ENCODE measurements at regions not wholly inside any gene's neighbourhood (a gene's known extent, or its start where the extent isn't known, plus 50 kb on each side); places are given as distances from the start of the nearest gene placed in this dataset.
A peak's percentile ranks its signal among the peaks of the same experiment; 100 is the strongest.

DNA sequence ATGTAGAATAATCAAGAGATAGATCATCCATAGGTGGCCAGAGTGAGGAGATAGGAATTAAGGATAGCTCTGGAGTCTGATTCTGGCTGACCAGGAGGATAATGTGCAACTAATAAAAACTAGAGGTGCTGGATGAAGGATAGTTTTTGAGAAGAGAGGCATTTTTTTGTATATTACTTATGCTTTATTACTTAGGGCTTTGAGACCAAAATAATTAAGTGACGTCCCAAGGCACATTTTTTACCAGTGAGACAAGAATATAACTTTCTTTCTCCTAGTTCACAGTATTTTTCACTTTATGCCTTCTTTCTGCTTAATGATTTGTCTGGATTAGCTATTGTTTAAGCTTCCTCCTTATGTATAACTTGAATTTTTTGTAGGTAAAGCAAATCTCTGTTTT is 756.6 kb downstream of the TSN start:
- no peak for DNase-seq

DNA sequence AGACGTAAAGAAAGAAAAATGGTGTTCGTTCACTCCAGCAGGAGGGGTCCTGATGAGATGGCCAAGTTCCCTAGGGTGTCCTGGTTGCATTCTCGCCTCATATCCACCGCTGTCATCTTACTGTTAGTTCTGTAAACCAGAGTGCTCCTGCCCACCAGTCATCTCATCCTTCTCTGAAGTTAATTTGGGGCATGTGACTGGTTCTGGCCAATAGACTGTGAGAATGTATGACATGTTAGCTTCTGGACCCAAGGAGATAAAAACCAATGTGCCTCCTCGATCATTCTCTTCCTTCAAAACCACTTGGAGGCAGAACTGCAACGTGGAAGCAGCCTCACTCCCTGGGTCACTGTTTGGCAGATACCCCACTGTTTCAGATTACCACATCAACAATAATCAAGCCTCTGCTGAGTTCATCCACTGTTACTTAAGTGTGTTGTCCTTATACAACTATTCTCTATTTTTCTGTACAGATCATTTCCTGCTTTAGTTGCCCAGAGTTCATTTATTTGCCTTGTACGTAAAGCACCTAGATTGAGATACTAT is 759.1 kb downstream of the TSN start:
- DNase-seq = no peak

DNA sequence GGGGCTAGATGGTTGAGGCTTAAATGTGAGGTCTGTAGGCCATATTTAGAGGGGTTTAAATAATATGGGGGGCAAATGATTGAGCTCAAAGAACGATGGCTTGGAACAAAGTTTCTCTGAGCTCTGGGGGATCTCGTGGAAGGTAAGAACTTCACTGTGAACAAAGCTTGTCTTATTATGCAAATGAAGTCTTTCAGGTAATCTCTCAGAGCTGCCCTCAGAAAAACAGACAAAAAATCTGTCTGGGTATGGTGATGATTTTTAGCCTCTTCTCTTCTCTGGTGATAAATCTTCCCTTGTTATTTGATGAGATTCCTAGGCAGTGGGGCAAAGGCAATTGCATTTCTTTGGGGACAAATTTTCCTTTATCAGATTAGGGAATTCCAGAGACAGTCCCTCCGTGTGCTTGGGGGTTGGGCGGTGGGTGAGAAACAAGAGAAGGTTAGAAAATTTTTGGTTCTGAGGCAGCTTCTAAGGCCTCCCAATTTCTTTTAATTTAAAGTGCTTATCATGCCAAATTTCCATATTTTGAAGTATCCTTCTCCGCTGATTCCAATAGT is 760.4 kb downstream of the TSN start:
- DNase-seq = no peak

DNA sequence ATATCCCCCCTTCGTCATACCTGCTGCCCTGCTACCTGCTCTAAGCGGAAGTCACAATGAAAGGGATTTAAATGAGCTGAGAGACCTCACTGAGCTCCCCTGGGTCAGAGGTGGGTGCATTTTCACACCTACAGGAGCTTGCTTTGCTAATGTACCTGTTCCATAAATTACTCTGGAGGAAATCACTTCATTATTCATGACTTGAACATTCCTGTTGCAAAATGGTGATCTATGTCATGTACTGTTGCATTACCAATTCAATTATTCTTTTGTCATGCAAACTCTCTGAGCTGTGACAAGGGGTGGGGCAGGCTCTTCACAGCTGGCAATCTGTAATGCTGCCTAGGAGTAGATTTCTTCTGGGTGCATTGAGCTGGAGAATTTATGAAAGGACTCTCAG is 761.3 kb downstream of the TSN start:
- DNase-seq = no peak

DNA sequence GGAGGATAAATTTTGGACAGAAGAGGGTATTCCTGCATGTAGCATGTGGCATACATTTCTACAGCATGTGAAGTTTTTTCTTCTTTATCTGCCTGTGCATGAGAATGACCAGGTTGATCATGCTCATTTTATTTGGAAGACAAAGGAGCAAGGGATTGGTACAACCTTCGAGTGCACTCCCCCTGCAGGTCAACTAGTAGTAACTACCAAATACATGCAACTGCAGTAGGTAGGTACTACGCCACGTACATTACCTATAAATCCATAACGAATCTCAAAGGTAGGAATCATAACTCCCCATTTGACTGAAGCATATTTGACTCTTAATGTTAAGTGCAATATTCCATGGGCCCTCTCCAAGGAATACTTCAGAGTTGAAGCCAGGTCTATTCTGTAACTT is 763.9 kb downstream of the TSN start:
- no peak for DNase-seq

DNA sequence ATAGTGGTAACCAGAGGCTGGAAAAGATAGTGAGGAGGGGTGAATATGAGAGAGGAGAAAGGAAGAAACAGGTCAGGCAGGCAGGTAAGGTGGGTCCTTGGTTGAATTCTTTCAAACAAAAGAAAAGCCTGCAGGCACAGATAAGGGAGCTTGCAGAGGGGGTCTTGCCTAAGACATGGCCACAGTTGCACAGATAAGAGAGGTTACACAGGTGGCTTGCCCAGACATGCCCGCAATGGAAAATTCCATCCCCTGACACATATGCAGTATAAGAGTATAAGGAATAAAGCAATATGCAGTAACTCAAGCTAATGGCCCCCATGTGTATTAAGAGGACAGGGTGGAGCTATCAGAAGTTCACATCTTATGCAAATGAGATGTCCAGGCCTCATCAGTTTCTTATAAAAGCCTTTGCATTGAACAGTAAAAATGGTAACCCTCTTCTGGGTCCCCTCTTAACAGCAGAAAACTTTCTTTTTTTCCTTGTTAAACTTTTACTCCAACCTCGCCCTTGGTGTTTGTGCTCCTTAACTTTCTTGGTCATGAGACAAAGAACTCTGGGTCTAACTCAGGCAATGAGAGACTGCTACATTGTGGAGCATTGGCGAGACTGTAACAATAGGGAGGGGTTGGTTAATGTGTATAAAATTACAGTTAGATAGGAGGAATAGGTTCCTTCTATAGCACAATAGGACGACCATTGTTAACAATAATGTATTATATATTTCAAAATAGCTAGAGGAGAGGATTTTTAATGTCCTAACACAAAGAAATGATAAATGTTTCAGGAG is 764.6 kb downstream of the TSN start:
- no peak for DNase-seq

DNA sequence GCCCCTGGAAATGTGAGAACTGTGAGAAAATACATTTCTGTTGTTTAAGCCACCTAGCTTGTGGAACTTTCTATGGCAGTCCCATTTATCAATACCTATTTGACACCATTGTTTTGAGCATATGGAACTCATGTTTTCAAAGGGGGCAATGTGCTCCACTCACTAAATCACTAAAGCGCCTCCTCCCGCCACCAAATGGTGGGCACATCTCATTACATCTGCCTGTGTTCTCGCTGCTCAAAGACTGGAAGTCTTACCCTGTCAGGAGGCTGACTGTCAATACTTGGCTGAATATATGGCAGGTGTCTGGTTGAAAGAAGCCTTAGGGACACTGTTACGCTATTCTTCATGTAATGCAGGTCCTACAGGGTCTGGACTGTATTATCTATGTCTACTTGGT is 767.7 kb downstream of the TSN start:
- no peak for DNase-seq

DNA sequence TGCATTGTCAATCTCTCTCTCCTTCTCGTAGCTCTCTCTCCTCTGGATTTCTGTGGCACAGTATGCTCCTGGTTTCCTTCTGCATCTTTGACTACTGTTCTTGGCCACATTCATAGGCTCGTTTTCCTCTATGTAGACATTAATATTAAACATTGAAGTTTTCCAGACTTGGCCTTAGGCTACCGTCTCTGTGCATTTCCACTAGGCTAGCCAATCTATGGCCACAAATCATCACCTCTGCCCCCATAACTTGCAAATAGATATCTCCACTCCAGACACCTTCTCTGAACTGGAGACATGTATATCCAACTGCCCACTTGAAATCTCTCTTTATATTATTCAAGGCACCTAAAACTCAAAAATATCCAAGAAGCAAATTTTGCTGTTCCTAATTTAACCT is 768.5 kb downstream of the TSN start:
- DNase-seq = no peak

DNA sequence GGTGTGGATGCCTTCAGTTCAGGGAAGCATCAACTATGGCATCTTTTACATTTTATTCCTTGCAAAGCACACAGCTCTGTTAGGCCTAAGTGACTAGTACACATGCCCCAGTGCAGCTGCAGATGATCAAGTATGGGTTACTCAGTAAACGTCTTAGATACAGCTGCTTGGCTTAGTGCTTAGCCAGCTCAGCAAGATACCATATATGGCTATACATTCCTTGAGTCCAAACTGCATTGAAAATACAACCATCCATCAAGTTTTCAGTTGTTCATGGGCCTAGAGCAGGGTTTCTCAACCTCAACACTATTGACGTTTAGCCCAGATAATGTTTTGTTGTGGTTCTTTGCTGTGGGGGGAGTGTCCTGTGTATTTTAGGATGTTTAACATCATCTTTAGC is 769.9 kb downstream of the TSN start:
- DNase-seq = peak; percentile 38

DNA sequence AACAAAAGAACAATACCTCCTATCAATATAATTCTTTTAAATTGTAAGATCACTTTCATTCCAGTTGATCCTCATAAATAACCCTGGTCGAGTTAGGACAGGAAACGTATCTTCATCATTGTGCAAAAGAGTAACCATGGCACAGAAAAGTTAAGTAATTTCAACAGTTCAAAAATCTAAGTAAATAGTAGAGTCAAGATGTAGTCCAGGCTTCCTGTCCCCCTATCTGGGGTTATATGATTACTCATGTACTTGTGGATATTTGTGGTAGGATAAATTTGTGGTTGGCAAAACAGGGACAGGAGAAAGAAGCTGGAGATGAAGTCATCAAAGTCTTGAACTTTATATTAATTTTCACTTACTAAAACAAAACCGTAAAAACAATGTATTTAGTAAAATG is 772.6 kb downstream of the TSN start:
- no peak for DNase-seq

DNA sequence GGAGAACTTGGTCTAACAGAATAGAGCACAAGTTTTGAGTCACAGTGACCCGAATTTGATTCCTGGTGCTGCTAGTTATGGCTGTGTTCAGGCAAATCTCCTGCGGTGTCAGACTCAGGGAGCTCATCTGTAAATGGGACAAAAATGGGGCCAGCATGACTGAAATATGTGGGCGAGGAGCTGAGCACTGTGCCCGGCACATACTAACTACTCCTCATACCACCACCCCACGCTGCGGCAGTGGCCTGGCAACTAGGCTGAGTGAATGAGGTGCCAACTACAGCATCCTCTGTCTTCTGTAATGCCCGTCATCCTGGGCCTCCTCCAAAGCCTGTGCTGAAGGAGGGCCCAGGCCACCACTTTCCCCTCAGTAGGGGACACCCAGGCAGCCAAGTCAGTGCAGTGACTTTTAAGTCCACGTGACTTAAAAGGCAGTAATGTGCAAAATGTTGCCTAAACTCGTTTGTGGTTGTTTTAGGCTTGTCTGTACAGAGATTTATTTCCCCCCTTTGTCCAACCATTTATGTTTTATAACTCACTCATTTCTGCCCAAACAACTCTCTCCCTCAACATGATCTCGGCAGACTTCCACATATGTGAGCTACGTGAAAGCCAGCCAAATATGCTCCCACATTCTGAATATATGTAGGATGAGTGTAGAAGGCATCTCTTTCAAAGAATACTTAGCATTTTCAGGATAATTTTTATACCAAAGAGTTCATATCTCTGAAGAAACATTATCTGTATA is 773.7 kb downstream of the TSN start:
- no peak for DNase-seq

DNA sequence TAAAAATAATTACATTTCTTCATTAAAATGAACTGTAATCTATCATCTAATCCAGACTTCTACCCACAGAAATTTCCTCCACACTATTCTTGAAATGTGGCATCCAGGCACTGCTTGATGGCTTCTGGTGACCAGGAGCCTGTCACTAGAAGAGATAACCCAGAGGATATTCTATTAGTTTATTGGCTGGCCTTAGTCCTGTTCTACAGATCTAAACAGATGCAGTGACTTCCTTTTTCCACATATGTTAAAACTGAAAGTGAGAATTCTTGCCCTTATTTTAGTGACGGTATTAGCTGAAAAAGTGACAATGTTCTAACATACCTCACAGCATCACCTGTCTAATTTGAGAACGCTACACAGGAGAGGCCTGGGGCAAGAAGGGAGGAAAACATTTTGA is 775.4 kb downstream of the TSN start:
- peak; percentile 19 for DNase-seq

DNA sequence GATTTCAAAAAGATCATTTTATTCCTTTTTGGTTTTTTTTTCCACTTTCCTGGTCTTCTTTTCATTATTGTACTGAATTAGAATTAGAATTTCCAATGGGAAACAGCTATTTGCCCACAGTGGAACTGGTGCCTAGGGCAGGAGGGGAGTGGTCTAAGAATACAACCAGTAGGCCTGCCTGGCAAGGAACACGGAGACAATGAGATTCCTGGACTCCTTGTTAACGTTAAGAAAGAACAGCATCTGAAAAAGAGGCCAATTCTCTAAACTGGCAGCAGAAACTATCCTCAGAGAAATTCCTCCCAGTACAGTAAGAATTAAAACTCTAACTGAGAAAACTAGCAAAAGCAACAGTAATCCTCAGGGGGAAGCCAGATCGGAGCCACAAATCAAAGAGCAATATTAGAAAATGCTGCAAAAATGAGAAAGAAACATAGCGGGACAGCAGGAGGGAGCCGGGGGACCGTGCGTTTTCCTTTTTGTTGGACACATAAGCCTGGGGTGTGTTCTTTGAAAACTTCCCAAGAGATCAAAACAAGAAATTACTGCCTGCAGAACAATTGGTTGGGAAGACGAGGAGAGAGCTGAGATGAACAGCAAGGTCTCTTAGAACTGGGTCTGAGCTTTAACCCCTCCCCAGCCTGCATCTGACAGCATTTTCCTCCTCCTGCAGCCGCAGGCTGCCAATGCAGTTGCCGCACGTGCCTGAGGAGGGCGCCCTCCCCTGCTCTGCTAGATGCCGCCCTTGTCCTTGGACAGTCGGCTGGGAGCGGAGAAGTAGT is 776.0 kb downstream of the TSN start:
- DNase-seq = peak; percentile 69

DNA sequence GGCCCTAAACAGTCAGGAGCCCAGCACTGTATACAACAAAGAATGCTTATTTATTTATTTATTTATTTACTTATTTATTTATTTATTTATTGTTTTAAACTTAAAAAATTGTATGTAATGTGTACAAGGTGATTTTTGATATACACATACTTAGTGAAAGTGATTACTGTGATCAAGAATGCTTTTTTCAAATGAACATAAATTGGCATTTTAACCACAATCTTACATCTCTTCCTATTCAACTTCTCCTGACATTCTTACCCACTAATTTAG is 776.6 kb downstream of the TSN start:
- DNase-seq = no peak

DNA sequence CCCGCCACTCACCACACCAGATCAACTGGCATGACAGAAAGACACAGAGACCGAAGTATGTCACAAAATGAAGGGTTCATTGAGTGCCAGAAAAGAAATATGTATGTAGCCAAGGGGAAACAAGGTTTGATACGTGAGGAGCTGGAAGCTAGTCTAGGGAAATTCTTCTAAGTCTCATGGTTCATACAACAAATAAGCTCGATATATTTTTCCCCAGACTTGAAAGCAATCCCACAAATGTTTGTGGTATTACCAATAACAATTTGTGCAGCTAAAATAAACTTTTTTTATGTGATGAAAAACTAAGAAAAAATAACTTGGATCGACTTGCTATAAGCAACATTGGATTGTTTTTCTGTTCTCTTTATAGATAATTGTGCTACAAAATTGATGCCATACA is 777.0 kb downstream of the TSN start:
- DNase-seq = no peak

DNA sequence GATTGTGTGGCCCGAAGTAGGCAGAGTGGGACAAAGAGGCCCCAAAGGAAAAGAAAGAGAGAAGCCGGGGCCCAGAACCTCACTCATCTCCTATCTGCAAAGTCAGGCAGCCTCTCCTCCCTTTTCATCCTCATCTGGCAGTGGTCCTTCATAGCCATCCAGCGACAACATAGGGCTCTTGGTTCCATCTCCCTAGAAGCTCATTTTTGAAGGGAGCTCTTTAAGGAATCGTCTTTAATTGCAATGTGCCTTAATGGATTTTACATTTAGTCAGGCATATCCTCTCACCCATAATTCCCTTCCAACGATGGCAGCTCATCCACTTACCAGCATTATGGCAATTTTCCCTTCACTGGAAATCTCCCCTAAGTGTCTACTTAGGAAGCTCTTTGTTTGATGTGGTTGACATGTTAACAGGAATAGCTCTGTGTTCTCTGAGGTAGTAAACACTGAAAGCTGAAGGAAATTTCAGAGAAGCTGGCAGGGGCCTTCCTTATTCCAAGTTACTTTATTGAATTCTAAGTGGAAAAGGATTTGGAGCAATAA is 780.6 kb downstream of the TSN start:
- DNase-seq = no peak

DNA sequence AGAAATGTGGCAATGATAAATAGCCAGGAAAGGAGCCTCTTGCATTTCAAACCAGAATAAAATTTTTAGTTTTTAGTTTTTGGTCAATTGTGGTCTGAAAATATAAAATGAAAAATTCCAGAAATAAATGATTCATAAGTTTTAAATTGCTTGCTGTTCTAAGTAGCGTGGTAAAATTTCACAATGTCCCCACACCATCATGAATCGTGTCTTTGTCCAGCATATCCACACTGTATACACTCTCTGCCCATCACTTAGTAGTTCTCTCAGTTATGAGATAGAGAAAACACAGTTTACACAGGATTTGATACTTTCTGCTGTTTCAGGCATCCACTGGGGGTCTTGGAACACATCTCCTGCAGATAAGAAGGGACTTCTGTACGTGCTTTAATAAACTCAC is 783.9 kb downstream of the TSN start:
- no peak for DNase-seq

DNA sequence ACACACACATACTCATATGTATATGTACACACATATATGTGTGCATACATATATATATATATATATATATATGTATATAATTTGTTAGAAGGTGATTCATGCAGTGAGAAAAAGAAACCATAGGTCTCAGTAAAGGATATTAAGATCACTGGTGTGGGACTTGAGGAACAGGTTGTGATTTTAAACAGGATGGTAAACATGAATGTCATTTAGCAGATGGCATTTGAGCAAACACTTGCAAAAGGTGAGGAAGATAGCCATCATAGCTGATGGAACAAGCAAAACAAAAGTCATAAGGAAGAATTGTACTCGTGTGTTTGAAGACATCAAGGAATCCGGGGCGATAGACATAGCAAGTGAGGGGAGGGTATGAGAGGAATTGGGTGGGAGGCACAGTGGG is 784.5 kb downstream of the TSN start:
- DNase-seq = no peak

DNA sequence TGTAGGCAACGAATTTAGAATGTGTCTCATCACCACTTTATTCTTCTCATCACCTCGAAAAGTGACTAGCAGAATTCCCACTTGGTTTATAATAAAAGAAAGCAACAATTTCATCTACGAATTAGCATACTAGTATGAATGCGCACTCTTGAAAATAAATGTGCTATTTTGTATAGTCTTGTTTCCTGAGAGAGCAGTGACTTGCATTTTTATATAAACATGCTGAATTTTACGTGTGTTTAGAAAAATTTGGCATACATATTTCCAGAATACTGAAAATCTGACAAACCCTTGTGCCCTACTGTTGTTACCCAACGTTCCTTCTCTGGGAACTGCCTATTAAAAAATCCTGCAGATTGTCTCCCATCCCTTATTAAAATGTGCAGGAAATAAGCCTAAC is 786.8 kb downstream of the TSN start:
- DNase-seq = no peak

DNA sequence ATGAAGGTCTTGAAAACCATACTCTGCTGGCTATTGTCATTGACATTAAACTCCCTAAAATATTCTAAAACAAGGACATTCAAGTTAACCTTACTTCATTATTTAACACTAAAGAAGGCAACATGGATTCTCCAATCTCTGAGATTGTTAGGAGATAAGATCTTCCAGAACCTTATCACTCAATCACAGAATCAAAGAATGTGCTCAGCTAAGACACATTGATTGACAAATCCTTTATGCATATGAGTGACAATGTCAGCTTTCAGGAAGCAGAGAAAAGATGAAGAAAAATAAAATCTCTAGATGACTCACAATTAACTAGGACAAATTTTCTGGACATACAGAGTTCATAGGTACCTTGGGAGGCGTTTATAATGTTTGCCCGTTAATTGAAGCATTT is 787.2 kb downstream of the TSN start:
- no peak for DNase-seq

DNA sequence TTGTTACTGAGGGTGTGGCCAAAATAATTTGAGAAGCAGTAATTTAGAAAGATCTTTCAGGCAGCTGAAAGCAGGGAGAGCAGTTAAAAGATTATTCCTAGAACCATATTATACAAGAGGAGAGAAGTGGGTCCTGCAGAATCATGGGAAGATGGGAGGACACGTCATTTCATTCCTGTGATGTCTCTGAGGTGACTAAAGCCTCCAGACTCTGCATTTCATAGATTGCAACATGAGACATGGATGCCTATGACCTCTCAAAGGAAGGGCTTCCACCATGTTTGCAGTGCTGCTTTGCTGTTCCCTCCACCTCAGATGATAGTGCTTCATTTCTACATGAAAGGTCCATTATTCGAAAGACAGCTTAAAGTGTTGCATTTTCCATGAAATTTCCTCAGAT is 788.4 kb downstream of the TSN start:
- no peak for DNase-seq

DNA sequence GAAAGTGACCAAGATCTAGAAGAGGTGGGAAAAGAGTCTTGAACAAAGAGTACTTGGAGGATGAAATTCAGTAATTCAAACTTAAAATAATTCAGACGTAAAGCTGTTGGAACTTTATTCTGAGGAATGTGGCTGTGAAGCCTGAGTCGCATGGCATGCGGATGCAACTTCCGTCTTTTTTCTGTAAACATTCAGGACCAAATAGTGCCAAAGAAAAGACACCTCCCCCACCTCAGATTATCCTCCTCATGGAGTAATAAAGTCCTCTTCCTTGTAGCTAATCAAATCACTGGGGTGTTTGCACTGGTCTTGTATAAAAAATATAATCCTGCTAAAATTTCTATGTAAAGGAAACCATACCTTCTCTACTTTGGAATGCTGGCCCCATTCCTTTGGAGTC is 790.4 kb downstream of the TSN start:
- DNase-seq = no peak

DNA sequence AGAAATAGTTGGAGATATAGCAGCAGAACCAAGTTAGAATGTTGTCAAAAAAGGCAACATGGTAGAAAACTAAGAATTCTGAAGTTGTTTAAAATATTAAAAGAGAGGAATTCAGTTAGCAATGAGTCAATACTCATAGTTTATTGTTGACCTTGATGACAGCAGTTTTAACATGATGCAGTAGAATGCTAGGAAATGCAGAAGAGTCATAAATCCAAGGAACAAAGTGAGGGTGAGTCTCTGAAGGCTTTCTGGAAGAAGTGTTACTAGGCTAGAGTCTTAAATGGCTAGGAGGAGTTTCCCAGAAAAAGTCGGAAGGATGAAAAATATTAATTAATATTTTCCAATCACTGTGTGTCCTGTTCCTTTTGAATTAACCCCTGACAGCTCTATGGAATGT is 807.3 kb downstream of the TSN start:
- no peak for DNase-seq

Data from hindlimb muscle (tissue), 1 donor.